ENCODE measurements at regions not wholly inside any gene's neighbourhood (a gene's known extent, or its start where the extent isn't known, plus 50 kb on each side); places are given as distances from the start of the nearest gene placed in this dataset.
"Not testable (repeated sequence)": the region's sequence is repeated elsewhere in the genome, so short reads cannot be mapped to it uniquely, and the experiment has no call there.

DNA sequence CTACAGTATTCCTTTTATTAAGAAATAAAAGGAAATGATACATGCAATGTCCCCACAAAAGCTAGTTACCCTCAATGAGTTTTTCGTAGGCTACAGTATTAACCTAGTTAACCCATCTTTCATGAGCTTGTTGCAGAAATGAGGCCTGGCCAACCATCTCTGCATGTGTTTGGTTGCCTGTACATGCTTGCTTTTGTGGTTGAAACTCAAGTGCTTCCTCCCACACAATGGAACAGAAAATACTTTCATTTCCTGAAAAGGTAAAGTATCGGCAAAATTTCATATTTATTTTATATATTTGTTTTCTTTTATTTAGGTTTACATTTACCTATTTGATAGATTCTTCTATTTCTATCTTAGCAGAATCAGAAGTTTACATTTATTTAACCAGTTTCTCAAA lies 214.6 kb upstream of the FAM241A start:
- FAIRE-seq: no peak

DNA sequence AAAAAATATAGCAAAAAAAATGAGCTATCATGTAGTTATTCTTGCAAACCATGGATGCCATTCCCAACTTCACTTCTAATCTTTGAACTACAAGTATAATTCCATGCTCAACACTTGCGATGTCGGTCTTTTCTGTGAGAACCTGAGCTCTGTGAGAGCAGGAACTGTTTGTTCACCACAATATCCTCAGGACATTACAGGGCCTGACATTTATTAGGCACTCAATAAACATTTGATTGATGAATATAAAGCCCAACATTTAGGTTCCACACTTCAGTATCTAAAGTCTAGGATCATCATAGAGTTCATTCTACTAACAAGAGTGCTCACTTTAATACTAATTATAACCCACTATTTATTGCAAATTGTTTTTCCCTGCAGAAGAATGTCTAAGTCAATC lies 211.6 kb upstream of the FAM241A start:
- no peak for FAIRE-seq

DNA sequence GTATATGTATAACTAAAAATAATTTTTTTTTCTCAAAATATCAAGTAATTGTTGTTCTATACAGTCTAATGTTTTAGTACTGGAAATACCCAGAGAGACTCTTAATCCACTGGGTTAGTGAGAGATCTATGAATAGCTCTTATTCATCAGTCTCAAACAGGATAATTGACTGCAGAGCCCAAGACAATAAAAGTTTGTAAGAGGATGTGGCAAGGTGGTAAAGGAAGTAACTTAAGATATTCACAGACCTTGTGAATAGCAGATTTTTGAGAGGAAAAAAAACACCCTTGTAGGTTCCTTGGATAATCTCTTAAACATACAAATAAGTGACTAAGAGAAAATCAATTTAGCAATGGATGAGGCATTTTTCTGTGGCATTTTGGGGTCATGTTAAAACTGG lies 210.9 kb upstream of the FAM241A start:
- FAIRE-seq: no peak

DNA sequence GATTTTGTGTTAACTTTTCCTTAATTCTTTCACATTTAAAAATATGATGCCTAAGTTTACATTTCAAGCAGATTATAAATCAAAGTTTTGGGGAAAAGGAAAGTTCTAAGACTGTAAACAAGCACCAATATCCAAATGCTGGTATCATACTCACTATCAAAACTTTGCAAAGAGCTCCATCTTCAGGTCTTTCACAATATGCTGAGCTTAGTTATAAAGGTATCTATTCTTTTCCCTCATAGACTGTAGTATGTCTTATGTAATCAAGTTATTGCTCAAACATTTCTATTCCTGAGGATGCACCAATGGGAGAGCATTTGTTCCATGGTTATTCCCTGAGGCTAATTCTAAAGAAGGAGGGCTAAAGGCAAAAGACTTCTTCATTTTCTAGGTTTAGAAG lies 207.9 kb upstream of the FAM241A start:
- FAIRE-seq: peak; percentile 81

DNA sequence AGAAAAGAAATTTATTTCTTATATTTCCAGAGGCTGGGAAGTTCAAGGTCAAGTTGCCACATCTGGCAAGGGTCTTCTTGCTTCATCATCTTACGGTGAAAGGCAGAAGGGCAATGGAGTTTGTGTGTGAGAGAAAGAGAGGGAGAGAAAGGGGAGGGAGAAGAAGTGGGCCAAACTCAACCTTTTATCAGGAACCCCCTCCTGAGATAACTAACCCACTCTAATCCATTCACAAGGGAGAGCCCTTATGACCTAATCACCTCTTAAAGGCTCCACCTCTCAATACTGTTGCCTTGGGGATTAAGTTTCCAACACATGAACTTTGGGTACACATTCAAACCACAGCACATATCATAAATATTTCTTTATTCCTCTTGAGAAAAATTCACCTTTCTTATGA lies 203.3 kb upstream of the FAM241A start:
- no peak for FAIRE-seq

DNA sequence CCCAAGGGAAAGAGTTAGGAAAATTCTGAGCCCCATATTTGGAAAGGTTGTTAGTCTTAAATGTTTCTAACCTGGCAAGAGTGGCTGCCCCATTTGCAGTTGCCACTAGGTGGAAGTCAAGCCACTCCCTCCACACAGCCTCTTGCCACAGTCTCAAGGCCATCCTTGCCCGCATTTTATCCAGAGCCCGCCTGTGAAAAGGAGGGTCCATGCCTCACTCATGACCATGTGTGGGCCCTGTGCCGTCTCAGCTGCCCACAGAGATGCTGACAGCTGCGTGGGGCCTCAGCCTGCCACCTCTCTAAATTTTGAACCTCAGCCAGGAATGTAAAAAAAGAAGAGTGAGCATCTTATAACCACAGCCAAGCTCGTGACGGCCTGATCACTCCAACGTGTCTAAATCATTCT lies 201.5 kb upstream of the FAM241A start:
- no peak for FAIRE-seq

DNA sequence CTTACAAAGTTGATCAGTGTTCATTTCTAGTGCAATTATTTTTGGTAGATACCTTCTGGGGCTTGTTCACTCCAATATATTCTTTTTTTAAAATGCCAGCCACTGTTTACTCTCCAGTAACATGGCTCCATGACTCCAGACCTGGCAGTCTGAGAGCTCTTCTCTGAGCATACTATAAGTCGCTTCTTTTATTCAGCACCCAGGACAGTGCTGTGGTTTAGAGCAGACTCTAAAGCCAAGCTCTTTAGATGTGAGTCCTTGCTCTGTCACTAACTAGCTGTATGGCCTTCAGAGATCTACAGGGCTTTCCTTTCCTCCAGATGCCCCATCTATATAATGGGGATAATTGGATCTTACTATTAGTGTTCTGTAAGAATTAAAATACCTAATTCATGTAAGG lies 200.2 kb upstream of the FAM241A start:
- no peak for FAIRE-seq

DNA sequence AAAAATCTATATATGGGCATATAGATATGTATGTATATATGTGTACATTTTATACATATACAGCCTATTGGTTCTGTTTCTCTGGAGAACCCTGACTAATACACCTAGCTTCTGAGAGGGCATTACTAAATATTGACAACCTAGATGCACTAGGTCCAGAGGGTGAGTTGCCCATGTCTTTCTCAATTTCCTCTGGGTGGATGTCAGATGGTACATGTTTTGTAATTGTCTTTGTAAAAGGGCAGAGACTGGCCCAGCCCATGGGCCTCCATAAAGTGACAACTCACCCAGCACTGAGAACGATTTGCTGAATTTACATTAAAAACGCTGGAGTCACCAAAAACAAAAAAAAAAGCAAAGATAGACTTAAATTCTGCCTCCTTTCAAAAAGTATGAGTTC lies 198.5 kb upstream of the FAM241A start:
- no peak for FAIRE-seq

DNA sequence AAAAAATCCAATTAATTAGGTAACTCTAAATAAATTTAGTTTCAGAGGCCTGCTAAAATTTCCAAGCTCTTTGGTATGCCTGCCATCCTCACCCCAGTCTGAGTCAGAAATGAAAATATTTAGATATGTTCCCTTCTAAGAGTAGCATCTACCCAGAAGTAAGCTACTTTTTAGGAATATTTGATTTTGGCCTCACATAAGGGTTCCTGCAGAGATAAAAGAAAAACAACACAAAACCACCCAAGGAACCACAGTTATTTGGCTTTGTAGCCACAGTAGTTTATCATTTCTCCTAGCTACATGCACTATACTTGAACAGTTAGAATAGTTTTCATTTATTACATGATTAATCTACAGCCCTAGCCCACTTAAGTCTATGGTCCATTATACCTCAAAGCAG lies 192.6 kb upstream of the FAM241A start:
- no peak for FAIRE-seq

DNA sequence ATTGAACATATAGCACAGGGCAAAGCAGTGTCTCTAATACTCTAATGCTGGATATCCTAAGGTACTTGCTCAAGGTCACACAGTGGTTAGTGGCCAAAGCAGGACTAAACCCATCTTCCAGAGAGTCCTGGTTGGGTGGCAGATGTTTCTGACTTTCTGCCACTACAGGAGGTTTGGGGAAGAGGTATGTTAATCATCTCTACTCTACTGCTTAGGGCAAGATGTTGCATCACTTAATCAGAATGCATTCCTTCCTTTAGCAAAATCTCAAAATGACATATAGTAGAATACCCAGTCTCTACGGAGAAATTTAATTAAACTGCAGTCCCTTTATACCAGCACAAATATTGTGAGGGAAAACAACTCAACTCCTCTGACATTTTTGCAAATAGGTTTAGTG lies 190.7 kb upstream of the FAM241A start:
- no peak for FAIRE-seq

DNA sequence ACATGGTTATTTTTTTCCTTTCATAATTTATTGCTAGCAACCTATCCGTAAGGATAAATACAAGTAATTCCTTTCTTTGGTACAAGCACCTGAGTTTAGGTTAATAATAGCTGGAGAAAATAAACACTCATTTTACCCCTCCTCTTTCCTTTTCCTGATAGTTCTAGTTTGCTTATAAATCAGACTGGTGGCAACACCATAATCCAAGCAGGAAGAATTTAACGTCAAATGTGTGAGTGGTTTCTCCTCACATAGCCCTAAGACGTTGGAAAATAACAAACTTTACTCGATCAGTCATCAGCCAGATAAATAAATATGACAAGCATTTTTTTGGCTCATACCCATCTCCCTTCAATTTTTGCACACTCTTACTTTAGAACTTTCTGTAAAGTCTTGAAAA lies 190.3 kb upstream of the FAM241A start:
- FAIRE-seq: no peak

DNA sequence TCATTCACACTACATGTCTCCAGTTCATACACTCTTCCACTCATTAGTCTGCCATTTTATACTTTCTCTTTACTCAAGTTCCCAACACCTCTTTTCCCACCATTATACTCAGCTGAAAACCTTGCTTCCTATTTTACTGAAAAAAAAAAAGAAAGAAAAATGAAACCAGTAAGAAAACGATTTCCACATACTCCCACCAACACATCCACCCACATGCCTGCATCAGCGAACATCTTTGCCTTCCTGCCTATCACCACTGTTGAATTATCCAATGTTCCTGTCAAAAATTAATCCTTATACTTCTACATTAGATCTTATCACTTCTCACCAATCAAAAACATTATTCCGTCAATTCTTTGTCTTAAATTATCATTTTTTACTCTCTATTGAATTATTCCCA lies 188.1 kb upstream of the FAM241A start:
- no peak for FAIRE-seq

DNA sequence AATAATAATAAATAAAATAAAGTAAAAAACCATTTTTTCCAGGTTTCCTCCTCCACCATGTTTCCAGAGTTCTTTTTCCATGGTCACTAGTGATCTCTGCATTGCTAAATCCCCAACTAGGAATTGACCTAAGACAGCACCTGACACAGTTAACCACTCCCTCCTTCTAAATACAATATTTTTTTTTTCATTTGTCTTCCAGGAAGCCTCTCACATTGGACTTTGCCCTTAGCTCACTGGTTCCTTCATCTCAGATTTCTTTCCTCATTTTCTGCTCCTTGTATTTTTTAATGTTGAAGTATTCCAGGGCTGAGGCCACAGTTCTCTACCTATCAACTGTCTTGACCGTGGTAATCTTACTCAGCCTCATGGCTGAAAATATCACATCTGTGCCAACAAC lies 187.3 kb upstream of the FAM241A start:
- FAIRE-seq: no peak

DNA sequence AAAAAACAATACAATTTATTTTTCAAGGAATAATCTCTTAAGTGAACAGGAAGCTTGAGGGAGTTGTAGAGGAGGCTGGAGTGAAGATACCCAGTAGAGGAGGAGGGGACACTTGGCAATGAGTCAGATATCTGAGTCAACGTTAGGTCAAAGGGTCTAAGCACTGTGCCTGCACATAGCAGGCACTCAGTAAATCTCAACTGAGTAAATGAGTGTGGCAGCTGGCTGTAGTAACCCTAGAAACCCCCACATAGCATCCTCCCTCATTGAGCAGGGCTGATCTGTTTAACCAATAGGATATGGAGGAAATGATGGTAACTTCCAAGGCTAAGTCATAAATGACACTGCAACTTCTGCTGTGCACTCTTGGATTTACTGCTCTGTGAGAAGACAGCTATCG lies 186.0 kb upstream of the FAM241A start:
- FAIRE-seq: no peak

DNA sequence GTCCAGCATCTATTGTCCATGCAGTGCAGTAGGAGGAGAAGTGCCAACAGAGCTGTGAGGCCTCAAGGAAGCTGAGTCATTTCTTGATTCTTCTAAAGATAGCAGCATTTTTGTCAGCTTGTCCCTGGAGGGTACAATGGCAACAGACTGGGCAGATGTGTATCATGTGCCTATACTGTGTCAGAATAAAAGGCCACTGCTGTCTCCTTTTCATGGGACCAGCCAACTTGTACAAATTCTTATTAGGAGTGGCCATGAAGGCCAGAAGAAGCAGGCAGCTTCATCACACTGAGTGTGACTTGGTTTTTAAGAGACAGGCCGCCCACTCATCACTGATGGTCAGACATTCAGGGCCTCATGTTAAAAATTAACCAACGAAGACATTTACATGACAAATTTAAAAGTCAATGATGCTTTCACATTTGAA lies 185.0 kb upstream of the FAM241A start:
- no peak for FAIRE-seq

DNA sequence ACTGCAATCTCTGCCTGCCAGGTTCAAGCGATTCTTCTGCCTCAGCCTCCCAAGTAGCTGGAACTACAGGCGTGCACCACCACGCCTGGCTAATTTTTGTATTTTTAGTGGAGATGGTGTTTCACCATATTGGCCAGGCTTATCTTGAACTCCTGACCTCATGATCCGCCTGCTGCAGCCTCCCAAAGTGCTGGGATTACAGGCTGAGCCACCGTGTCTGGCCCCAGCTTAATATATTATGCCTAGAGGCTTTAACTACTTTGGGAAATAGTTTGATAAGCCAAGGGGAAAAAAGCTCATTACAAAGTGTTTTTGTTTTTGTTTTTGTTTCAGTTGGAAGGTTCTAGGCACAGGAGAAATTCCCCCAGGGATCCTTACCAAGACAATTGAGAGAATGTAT lies 184.2 kb upstream of the FAM241A start:
- not testable (repeated sequence) for FAIRE-seq

DNA sequence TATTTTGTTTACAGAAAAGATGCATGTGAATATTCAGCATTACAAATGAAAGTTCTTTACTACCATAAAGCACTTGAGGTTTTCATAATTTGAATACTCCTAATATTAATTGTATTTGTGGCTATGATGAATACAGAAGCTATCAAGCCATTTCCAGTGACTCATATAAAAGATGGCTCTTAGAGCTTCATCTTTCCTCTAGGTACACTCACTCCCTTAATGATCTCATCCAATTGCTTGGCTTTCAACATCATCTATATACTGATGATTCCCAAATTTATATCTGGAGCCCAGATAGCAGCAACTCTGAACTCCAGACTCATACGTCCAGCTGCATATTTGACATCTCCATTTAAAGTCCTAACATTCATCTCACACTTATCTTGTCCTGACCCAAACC lies 183.4 kb upstream of the FAM241A start:
- FAIRE-seq: no peak

DNA sequence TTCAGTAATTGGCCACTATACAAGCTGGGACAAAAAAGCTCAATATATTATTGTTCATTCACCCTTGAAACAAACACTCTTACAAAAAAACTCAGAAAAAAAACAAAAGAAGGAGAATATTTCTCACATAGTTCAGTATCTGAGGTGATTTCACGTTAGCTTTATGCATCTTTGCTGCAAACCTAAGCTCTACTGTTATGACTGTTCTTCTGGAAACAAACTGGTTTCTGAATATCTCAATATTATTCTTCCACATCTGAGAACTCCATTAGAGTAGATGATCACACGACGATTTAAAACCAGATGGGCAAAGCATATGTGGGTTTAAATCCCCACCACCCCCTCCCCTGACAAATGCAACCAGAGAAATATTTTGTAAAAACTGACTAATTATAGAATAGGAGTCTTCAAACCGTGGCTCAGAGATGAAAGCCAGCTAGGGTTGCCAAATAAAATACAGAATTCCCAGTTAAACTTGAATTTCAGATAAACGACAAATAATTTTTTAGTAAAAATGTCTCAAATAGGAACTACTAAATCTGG lies 182.0 kb upstream of the FAM241A start:
- no peak for FAIRE-seq

DNA sequence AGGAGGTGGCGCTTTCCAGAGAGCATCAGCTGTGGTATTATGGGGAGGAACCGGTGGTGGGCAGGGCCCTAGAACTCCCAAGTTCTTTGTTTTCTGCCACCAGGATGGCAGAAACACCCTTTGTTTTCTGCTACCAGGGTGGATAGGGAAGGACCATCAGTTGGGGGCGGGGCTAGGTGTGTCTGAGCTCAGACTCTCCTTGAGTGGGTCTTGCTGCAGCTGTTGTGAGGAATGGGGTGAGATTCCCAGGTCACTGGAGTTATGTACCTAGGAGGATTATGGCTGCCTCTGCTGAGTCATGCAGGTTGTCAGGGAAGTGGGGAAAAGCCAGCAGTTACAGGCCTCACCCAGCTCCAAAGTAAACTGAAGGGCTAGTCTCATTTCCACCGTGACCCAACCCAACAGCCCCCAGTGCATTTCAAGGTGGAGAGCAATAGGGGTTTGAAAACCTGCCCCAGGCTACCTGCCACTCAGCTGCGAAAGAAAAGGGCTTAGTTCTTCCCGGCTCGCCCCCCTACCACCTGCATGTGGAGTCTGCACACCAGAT lies 167.8 kb upstream of the FAM241A start:
- FAIRE-seq: no peak

DNA sequence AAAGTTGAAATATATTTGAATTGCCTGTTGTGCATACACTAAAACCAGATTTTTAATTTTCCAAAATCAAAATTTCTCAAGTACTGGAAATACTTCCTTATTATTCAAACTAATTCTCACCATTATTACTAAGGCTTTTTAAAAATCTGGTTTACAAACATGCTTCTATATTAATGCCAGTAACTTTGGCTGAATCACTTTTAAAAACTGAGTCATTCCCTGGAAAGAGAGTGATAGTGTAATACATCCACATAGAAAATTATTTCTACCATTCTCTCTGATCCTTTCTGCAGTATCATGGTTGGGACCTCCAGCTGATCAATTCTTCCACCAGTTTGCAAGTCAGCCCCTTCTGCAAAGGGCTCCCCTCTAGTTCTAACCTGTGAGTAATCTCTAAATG lies 165.3 kb upstream of the FAM241A start:
- no peak for FAIRE-seq

DNA sequence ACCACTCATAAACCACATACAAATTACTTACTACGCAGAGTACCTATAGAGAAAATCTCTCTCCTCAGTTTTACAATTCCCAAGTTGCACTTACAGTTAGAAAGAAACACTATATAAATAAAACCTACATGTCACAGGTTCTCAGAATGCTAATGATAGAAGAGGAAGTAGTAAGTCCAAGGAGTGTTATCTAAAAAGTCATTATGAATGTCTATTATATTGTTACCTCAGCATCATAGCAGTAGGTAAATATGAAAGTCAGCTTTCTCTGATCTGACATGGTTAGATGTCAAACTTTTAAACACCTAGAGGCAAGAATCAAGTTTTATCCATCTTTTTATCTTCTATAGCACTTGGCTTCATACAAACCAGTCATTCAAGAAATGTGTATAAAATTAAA lies 163.2 kb upstream of the FAM241A start:
- no peak for FAIRE-seq

DNA sequence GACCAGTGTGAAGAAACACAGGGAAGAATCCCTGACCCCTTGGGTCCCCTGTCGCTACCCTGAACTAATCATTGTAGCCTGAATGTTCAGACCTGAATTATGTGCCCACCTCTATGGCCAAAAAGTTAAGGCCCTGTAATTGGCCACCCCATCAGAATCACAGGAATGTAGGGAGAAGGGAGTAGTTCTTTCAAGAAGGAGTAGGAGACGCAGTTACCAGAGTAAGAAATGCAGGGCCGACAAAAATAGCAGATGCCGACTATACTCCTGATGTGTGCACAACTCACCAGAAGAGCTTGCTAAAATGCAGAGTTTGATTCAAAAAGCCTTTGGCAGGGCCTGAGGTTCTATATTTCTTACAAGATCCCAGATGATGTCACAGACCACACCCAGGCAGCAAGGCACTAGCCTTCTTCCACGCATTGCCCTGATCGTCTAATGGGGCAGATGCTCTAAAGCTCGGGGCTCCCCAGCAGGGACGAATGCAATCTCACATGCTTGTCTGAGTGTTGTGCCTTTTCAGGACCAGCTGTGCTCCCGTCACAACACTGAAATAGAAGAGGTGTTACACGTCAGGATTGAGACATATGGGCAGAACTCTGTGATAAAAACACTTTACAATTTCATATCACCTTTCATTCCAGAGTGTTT lies 161.0 kb upstream of the FAM241A start:
- no peak for FAIRE-seq

DNA sequence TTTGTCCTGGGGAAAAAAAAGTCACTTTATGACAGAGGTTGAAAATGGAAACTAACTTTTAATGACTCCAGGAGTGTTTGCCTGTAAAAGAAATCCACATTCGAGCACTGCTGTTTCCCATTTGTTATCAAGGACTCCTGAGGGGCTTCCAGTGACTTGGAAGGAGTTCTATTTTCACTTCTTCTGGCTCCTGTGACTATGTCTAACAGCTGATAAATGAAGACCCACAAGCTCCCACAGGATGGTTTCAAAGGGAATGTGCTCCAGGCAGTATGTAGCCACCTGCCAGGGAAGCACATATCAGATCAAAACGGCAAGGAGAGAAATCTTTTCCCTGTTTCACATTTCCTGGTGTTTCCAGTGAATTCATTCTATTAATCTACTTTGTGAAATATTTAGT lies 159.8 kb upstream of the FAM241A start:
- no peak for FAIRE-seq

DNA sequence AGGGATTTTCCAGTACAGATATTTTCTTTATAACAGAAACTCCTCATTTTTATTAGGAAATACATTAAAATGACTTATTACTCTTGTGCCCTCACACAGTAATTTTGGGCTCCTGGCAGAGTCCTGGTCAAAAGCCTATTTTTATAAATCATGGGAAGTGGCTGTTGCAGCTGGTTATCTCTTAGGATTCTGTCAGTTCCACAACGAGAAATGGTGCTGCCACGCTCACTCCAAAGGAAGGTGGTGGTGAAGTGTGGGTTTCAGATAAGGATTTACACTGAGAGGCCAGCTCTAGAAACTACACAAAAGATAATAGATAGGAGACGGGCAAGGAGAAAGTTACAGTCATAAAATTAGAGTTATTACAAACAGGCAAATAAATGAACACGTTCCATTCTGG lies 159.2 kb upstream of the FAM241A start:
- no peak for FAIRE-seq

DNA sequence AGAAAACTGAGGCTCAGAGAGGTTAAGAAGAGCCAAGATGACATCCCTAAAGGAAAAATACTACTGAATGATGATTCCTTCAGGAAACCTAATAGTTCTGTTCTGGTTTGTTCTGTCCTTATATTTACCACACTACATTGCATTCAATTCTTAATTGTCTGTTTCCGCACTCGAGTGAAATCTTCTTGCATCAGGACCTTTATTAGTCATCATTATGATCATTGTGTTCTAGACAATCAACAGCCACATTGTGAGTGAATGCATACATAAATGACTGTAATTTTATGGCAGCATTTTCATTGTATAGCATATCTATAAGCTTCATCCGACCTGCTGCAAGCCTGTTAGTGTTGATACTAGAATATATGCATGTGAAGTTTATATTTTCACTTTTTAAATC lies 156.7 kb upstream of the FAM241A start:
- no peak for FAIRE-seq
